Fibroblast of the aortic adventitia (primary cell): ENCODE measurements at regions not wholly inside any gene's neighbourhood (a gene's known extent, or its start where the extent isn't known, plus 50 kb on each side); places are given as distances from the start of the nearest gene placed in this dataset.

Source experiments
- DNase-seq: peaks from one replicate; pipeline ENCODE4 v3.0.0-alpha.2; 2010; ENCODE audit warnings: low read depth
- H3K4me3 ChIP-seq: 2 replicates; pipeline ENCODE4 v1.5.1; 2011; ENCODE audit warnings: low read depth, mild to moderate bottlenecking, control low read depth, low read length, moderate library complexity
- TF ChIP-seq, protein P1 (sequence below): IDR thresholded peaks from 2 replicates; pipeline ENCODE4 v1.5.1; 2011; ENCODE audit warnings: mild to moderate bottlenecking, low read length, control low read depth, inconsistent platforms; ENCODE audit not compliant: insufficient read depth

DNA sequence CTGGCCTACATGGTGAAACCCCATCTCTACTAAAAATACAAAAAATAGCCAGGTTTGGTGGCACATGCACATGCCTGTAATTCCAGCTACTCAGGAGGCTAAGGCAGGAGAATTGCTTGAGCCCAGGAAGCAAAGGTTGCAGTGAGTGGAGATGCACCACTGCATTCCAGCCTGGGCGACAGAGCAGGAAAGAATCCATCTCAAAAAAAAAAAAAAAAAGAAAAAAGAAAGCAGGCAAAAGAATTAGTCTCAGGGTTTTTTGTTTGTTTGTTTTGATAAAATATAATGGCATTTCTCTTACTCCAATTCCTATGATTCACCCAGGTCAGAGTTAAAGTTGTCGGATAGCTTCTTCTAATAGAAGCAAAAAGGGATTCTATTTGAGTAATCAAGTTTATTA lies 67.0 kb upstream of the ATG10 start:
- TF ChIP-seq, protein P1, sequence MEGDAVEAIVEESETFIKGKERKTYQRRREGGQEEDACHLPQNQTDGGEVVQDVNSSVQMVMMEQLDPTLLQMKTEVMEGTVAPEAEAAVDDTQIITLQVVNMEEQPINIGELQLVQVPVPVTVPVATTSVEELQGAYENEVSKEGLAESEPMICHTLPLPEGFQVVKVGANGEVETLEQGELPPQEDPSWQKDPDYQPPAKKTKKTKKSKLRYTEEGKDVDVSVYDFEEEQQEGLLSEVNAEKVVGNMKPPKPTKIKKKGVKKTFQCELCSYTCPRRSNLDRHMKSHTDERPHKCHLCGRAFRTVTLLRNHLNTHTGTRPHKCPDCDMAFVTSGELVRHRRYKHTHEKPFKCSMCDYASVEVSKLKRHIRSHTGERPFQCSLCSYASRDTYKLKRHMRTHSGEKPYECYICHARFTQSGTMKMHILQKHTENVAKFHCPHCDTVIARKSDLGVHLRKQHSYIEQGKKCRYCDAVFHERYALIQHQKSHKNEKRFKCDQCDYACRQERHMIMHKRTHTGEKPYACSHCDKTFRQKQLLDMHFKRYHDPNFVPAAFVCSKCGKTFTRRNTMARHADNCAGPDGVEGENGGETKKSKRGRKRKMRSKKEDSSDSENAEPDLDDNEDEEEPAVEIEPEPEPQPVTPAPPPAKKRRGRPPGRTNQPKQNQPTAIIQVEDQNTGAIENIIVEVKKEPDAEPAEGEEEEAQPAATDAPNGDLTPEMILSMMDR: no peak
- no peak overlapping the region for H3K4me3 ChIP-seq
- DNase-seq: no peak

- TF ChIP-seq, protein P1: no peak
- no peak for DNase-seq
- H3K4me3 ChIP-seq: no peak overlapping the region
Measured at GRCh38 chr5:81904166-81904565, 67.7 kb upstream of the ATG10 start.

DNA sequence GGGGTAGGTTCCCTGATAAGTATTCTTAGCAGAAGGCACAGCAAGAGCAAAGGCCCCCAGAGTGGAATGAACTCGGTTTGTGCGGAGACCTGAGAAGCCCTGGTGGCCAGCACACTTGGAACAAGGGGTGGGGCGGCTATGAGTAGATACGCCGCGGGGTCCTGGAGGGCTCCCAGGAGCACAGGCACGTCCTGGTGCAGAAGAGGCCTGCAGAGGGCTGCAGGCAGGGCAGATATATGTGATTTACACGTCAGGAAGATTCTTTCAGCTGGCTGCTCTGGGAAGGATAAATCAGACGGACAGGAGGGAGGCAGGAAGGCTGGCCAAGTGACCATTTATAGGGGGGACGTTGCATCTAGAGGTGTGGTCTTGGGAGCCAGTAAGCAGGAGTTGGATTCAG lies 70.2 kb upstream of the ATG10 start:
- TF ChIP-seq, protein P1: no peak
- no peak overlapping the region for H3K4me3 ChIP-seq
- DNase-seq: no peak

DNA sequence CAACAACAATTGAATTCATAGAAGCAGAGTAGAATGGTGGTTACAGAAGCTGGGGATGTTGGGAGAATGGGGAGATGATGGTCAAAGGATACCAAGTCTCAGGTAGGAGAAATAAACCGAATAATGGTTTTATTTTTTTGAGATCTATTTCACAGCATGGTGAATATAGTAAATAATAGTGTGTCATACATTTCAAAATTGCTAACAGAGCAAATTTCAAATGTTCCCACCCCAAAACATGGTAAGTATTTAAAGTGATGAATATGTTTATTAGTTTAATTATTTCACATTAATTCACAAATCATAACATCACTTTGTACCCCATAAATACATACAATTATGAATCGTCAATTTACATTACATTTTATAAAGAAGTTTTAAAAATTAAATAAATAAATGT lies 72.7 kb upstream of the ATG10 start:
- no peak overlapping the region for H3K4me3 ChIP-seq
- DNase-seq: no peak
- TF ChIP-seq, protein P1: no peak

DNA sequence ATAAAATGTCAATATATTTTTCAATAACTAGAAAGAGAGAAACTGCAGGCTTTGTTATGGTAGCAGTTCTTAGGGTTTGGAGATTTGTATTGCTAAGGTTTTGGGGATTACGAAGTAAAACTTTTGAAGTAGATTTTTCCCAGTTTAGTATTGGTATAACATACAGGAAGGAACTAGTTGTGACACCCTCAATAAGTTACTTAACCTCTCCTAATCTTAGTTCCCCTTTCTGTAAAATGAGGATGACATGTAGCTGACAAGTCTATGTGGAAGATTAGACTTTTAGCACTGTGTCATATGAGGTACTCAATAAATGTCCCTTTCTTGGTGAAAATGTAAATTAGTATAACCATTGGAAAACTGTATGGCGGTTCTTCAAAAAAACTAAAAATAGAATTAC lies 73.4 kb upstream of the ATG10 start:
- H3K4me3 ChIP-seq: no peak overlapping the region
- DNase-seq: no peak
- TF ChIP-seq, protein P1: no peak

DNA sequence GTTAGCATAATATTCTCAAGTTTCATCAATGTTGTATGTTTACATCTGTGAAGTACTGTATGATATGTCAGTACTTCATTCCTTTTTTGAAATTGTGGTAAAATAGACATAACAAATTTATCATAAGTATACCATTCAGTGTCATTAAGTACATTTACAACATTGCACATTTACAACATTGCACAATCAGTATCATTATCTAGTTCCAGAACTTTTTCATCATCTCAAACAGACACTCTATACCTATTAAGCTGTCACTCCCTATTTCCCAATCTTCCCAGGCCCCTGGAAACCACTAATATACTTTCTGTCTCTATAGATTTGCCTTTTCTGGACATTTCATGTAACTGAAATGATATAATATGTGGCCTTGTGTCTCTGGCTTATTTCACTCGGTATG lies 75.1 kb upstream of the ATG10 start:
- no peak for DNase-seq
- TF ChIP-seq, protein P1: no peak
- H3K4me3 ChIP-seq: no peak overlapping the region

DNA sequence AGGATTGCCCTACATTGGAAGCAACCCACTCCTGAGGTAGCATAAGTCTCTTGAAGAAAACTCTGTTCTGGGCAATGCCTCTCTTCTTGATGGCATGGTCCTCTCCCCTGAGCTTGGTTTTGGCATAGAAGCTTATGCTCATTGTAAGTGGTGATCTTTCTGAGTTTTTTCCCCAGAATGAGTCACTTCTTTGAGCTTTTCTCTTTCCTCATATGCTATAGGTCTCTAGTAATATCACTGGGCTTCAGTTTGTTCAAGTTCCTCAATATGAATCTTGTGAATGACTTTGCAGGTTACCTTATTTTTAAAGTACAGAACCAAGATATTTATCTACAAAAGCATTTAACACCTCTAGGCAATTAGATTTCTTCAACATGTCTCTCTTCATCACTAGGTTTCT lies 76.5 kb upstream of the ATG10 start:
- TF ChIP-seq, protein P1: no peak
- DNase-seq: peak; percentile 9
- no peak overlapping the region for H3K4me3 ChIP-seq
